ENCODE measurements at regions not wholly inside any gene's neighbourhood (a gene's known extent, or its start where the extent isn't known, plus 50 kb on each side); places are given as distances from the start of the nearest gene placed in this dataset.

- no peak overlapping the region for H3K4me3 ChIP-seq
- ChIA-PET CTCF (ENCODE audit: low intra/inter-chr PET ratio) (no interaction called here), POLR2A (no interaction called here)
- no peaks in the 10 kb centered on the region for H3K36me3 ChIP-seq (ENCODE audit: control insufficient read depth, insufficient read depth, low read length)
- H3K9me1 ChIP-seq (ENCODE audit: control insufficient read depth, insufficient read depth, low read length): peaks cover 3% of the 10 kb centered on the region
- FAIRE-seq (no peak), ATAC-seq (no peak), DNase-seq (ENCODE audit: extremely low read depth in 1 of 4, low spot score in 3 of 4) (no peak)
- no peaks in the 10 kb centered on the region for H4K20me1 ChIP-seq (replicated peaks; ENCODE audit: control insufficient read depth, insufficient read depth, low read length)
- H3K27ac ChIP-seq (ENCODE audit: extremely low read depth, low read depth, low read length): no peak overlapping the region
- in situ Hi-C loops (cut with MboI) (no loop called here), intact Hi-C loops (cut with micrococcal nuclease) (no loop called here)
- BruUV-seq (replicated peaks): no TSS peak
- H3K79me2 ChIP-seq (ENCODE audit: control insufficient read depth, insufficient read depth, low read length): no peaks in the 10 kb centered on the region
- TF ChIP-seq, protein P1, sequence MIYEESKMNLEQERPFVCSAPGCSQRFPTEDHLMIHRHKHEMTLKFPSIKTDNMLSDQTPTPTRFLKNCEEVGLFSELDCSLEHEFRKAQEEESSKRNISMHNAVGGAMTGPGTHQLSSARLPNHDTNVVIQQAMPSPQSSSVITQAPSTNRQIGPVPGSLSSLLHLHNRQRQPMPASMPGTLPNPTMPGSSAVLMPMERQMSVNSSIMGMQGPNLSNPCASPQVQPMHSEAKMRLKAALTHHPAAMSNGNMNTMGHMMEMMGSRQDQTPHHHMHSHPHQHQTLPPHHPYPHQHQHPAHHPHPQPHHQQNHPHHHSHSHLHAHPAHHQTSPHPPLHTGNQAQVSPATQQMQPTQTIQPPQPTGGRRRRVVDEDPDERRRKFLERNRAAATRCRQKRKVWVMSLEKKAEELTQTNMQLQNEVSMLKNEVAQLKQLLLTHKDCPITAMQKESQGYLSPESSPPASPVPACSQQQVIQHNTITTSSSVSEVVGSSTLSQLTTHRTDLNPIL (CRISPR knock-in tag; IDR thresholded peaks at IDR 0.05): no peak
- TF ChIP-seq PTBP1 (IDR thresholded peaks at IDR 0.05; ENCODE audit: low read depth, low read length): no peak
- no peak for TF ChIP-seq ZNF589 (CRISPR knock-in tag; IDR thresholded peaks at IDR 0.05; ENCODE audit: low read depth)
- no peak for TF ChIP-seq HBP1 (CRISPR knock-in tag; IDR thresholded peaks at IDR 0.05)
- no peak for TF ChIP-seq ZNF133 (CRISPR knock-in tag; IDR thresholded peaks at IDR 0.05)
- no peak for TF ChIP-seq ZNF586 (CRISPR knock-in tag; conservative IDR thresholded peaks at IDR 0.05)
- TF ChIP-seq FOXO4 (CRISPR knock-in tag; IDR thresholded peaks at IDR 0.05): no peak
- no peak for TF ChIP-seq ZFPM2 (CRISPR knock-in tag; IDR thresholded peaks at IDR 0.05)
- TF ChIP-seq POLR2AphosphoS2 (IDR thresholded peaks at IDR 0.05; ENCODE audit: low read length): no peak
- TF ChIP-seq, protein P2, sequence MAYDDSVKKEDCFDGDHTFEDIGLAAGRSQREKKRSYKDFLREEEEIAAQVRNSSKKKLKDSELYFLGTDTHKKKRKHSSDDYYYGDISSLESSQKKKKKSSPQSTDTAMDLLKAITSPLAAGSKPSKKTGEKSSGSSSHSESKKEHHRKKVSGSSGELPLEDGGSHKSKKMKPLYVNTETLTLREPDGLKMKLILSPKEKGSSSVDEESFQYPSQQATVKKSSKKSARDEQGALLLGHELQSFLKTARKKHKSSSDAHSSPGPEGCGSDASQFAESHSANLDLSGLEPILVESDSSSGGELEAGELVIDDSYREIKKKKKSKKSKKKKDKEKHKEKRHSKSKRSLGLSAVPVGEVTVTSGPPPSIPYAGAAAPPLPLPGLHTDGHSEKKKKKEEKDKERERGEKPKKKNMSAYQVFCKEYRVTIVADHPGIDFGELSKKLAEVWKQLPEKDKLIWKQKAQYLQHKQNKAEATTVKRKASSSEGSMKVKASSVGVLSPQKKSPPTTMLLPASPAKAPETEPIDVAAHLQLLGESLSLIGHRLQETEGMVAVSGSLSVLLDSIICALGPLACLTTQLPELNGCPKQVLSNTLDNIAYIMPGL (CRISPR knock-in tag; IDR thresholded peaks at IDR 0.05): no peak
- TF ChIP-seq, protein P3, sequence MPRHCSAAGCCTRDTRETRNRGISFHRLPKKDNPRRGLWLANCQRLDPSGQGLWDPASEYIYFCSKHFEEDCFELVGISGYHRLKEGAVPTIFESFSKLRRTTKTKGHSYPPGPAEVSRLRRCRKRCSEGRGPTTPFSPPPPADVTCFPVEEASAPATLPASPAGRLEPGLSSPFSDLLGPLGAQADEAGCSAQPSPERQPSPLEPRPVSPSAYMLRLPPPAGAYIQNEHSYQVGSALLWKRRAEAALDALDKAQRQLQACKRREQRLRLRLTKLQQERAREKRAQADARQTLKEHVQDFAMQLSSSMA (CRISPR knock-in tag; IDR thresholded peaks at IDR 0.05): no peak
- no peak for TF ChIP-seq RFX7 (CRISPR knock-in tag; IDR thresholded peaks at IDR 0.05)
- no peak for TF ChIP-seq HDGF (IDR thresholded peaks at IDR 0.05)
- TF ChIP-seq CREM (IDR thresholded peaks at IDR 0.05; ENCODE audit: low read depth): no peak
- no peak for TF ChIP-seq ZNF124 (CRISPR knock-in tag; IDR thresholded peaks at IDR 0.05)
- 2% methylated on average over 10 of the region's 14 CpGs for WGBS (ENCODE audit: insufficient coverage, low coverage, missing lambda C conversion rate)
- no peaks in the 10 kb centered on the region for H3K9me3 ChIP-seq (replicated peaks; ENCODE audit: control insufficient read depth, insufficient read depth, low read depth, low read length)
- H3K9ac ChIP-seq (ENCODE audit: insufficient read depth in 1 of 2, low read depth in 2 of 2, low read length in 2 of 2): no peak overlapping the region
- H2AFZ ChIP-seq (ENCODE audit: low read depth, low read length): no peak overlapping the region
- no peak overlapping the region for H3K4me2 ChIP-seq (ENCODE audit: insufficient read depth, low read length)
- peaks cover 10 to 61% of the 10 kb centered on the region in 2 experiments; a peak in 3 of 5 replicates for H3K27me3 ChIP-seq (ENCODE audit: control insufficient read depth in 2 of 2, insufficient read depth in 2 of 2, low read length in 2 of 2)
- no peaks in the 10 kb centered on the region for H3K4me1 ChIP-seq (replicated peaks in 1 of 2; ENCODE audit: control insufficient read depth in 2 of 2, insufficient read depth in 2 of 2, low read length in 2 of 2)
Observed at GRCh38 chr2:128787616-128788015, 468.9 kb upstream of the HS6ST1 start.
